Uterus (tissue), 3 donors: ENCODE measurements at regions not wholly inside any gene's neighbourhood (a gene's known extent, or its start where the extent isn't known, plus 50 kb on each side); places are given as distances from the start of the nearest gene placed in this dataset.

Source experiments
- DNase-seq, 2 donors: peaks; one replicate each; pipeline ENCODE4 v3.0.0-alpha.2; 2019 to 2020
- H3K27ac ChIP-seq, 2 donors: fragments of 200-600 bp; sonication (generic); 1 replicate in 1 of 2; 2 replicates in 1 of 2; pipeline ENCODE4 v1.5.1; 2016 to 2018
- H3K27me3 ChIP-seq, 2 donors: fragments of 200-600 bp; sonication (generic); one replicate each; pipeline ENCODE4 v1.5.1; 2018 to 2019; ENCODE audit warnings: control low read depth in 1 of 2
- H3K36me3 ChIP-seq, 2 donors: fragments of 200-600 bp; sonication (generic); one replicate each; pipeline ENCODE4 v1.5.1; 2019; ENCODE audit warnings: control low read depth in 1 of 2
- H3K4me1 ChIP-seq, 2 donors: fragments of 200-600 bp; sonication (generic); one replicate each; pipeline ENCODE4 v1.5.1; 2018 to 2019; ENCODE audit warnings: control low read depth in 1 of 2
- H3K4me3 ChIP-seq, 2 donors: fragments of 200-600 bp; sonication (generic); 1 replicate in 1 of 2; 2 replicates in 1 of 2; pipeline ENCODE4 v1.5.1; 2018 to 2019; ENCODE audit warnings: mild to moderate bottlenecking in 1 of 2
- H3K9me3 ChIP-seq, 2 donors: fragments of 200-600 bp; sonication (generic); one replicate each; pipeline ENCODE4 v1.5.1; 2019; ENCODE audit warnings: control low read depth in 1 of 2
- POLR2A ChIP-seq, 2 donors: fragments of 450-650 bp; IDR thresholded peaks; one replicate each; pipeline ENCODE4 v1.6.1; 2016; ENCODE audit warnings: antibody characterized with exemption in 2 of 2, mild to moderate bottlenecking in 1 of 2, moderate library complexity in 1 of 2
- intact Hi-C: fragments of 100-400 bp; cut with DNase I; formaldehyde crosslinking; loops from one replicate; pipeline ENCODE4 v1.15.1; 2023; ENCODE audit warnings: low total_unique reads
- TF ChIP-seq, protein P1 (sequence below), 4 experiments: fragments of 200-600 bp in 2 of 4; fragments of 450-650 bp in 2 of 4; sonication (generic) in 2 of 4; IDR thresholded peaks; one replicate each; pipeline ENCODE4 v1.5.1; 2016 to 2019; ENCODE audit warnings: antibody characterized with exemption in 4 of 4, mild to moderate bottlenecking in 2 of 4, moderate library complexity in 1 of 4
- donor health status: DM: yes; HTN: yes; CAD: no.

GRCh38 chr18:43886341-43886740 lies 609.1 kb upstream of the SYT4 start:
- no peak overlapping the region for H3K27ac ChIP-seq
- no peaks in the 10 kb centered on the region for H3K36me3 ChIP-seq
- TF ChIP-seq POLR2A (IDR thresholded peaks at IDR 0.05) = no peak
- TF ChIP-seq, protein P1, sequence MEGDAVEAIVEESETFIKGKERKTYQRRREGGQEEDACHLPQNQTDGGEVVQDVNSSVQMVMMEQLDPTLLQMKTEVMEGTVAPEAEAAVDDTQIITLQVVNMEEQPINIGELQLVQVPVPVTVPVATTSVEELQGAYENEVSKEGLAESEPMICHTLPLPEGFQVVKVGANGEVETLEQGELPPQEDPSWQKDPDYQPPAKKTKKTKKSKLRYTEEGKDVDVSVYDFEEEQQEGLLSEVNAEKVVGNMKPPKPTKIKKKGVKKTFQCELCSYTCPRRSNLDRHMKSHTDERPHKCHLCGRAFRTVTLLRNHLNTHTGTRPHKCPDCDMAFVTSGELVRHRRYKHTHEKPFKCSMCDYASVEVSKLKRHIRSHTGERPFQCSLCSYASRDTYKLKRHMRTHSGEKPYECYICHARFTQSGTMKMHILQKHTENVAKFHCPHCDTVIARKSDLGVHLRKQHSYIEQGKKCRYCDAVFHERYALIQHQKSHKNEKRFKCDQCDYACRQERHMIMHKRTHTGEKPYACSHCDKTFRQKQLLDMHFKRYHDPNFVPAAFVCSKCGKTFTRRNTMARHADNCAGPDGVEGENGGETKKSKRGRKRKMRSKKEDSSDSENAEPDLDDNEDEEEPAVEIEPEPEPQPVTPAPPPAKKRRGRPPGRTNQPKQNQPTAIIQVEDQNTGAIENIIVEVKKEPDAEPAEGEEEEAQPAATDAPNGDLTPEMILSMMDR (IDR thresholded peaks at IDR 0.05) = no peak
- H3K9me3 ChIP-seq = no peaks in the 10 kb centered on the region
- intact Hi-C loops = no loop called here
- no peak overlapping the region for H3K4me3 ChIP-seq
- no peak for DNase-seq
- H3K27me3 ChIP-seq = no peaks in the 10 kb centered on the region
- no peaks in the 10 kb centered on the region for H3K4me1 ChIP-seq

- H3K36me3 ChIP-seq = no peaks in the 10 kb centered on the region
- no peaks in the 10 kb centered on the region for H3K4me1 ChIP-seq
- no peaks in the 10 kb centered on the region for H3K27me3 ChIP-seq
- H3K9me3 ChIP-seq = no peaks in the 10 kb centered on the region
- H3K4me3 ChIP-seq = no peak overlapping the region
- no peak for DNase-seq
- intact Hi-C loops = no loop called here
- no peak for TF ChIP-seq POLR2A (IDR thresholded peaks at IDR 0.05)
- TF ChIP-seq, protein P1 (IDR thresholded peaks at IDR 0.05) = no peak
- no peak overlapping the region for H3K27ac ChIP-seq
Observed at GRCh38 chr18:43887491-43887890, 610.2 kb upstream of the SYT4 start.

DNA sequence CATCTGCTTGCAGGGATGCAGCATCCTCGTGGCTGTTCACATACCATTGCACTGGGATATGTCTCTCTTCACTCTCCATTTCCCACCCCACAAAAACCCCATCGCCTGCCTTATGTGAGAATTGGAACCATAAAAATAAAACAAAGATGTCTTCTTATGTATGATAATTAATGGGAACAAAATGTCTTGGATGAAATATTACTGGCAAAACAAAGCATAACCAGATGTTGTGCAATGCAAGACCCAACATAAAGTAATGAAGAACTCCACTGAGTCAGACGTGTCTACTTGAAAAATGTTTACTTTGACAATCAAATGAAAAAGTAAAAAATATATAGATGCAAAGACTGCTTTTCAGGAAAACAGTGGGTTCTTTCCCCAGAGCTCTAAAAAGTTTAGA lies 611.3 kb upstream of the SYT4 start:
- Histone ChIP-seq H3K4me1 (no peaks in the 10 kb centered on the region), H3K27me3 (no peaks in the 10 kb centered on the region), H3K9me3 (no peaks in the 10 kb centered on the region), H3K36me3 (no peaks in the 10 kb centered on the region), H3K27ac (no peak overlapping the region), H3K4me3 (no peak overlapping the region)
- DNase-seq = no peak
- TF ChIP-seq, protein P1 (IDR thresholded peaks at IDR 0.05) = no peak
- TF ChIP-seq POLR2A (IDR thresholded peaks at IDR 0.05) = no peak
- intact Hi-C loops = no loop called here

GRCh38 chr18:43893001-43893637 lies 615.8 kb upstream of the SYT4 start:
- Histone ChIP-seq H3K27ac (no peak overlapping the region), H3K27me3 (no peaks in the 10 kb centered on the region), H3K9me3 (no peaks in the 10 kb centered on the region), H3K36me3 (no peaks in the 10 kb centered on the region), H3K4me3 (no peak overlapping the region), H3K4me1 (no peaks in the 10 kb centered on the region)
- TF ChIP-seq, protein P1 (IDR thresholded peaks at IDR 0.05) = no peak
- TF ChIP-seq POLR2A (IDR thresholded peaks at IDR 0.05) = no peak
- intact Hi-C loops = no loop called here
- no peak for DNase-seq

DNA sequence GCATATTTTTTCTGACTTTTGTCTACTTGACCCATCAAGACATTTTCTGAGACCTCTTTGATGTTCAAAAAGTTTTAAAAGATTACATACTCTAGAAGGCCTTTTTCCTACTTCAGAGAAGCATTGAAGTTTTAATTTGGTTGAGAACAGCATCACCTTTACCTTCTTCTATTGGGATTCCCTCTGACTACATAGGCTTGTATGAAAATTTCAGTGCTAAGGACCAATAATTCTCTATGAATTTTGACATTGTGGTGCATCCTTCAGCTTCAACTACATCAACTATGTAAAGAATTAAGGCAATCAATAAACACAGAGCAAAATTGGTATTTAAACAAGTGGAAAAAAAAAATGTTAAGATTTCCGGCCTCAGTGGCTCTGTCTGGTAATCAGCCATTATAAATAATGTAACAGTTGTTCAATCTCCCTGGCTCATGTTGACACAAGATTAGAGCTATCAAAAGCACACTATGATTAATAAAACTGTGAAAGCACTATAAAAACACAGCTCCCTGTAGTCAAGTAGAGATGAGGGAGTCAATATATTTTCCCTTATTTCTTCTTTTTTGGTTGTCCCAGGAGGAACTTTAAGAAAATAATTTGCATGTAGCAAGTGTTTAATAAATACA lies 627.0 kb upstream of the SYT4 start:
- H3K4me3 ChIP-seq = no peak overlapping the region
- H3K27ac ChIP-seq = no peak overlapping the region
- no peaks in the 10 kb centered on the region for H3K9me3 ChIP-seq
- intact Hi-C loops = no loop called here
- TF ChIP-seq, protein P1 (IDR thresholded peaks at IDR 0.05) = no peak
- no peak for TF ChIP-seq POLR2A (IDR thresholded peaks at IDR 0.05)
- H3K36me3 ChIP-seq = no peaks in the 10 kb centered on the region
- no peaks in the 10 kb centered on the region for H3K27me3 ChIP-seq
- H3K4me1 ChIP-seq = no peaks in the 10 kb centered on the region
- no peak for DNase-seq
